GM19043 (cell line): ENCODE measurements at regions not wholly inside any gene's neighbourhood (a gene's known extent, or its start where the extent isn't known, plus 50 kb on each side); places are given as distances from the start of the nearest gene placed in this dataset.
"Not testable (repeated sequence)": the region's sequence is repeated elsewhere in the genome, so short reads cannot be mapped to it uniquely, and the experiment has no call there.

ENCODE experiments used
- ATAC-seq: cut with Tn5 transposase; IDR thresholded peaks from one replicate; pipeline ENCODE4 v1.9.1; 2021; ENCODE audit warnings: low read depth; ENCODE audit not compliant: unreplicated experiment

DNA sequence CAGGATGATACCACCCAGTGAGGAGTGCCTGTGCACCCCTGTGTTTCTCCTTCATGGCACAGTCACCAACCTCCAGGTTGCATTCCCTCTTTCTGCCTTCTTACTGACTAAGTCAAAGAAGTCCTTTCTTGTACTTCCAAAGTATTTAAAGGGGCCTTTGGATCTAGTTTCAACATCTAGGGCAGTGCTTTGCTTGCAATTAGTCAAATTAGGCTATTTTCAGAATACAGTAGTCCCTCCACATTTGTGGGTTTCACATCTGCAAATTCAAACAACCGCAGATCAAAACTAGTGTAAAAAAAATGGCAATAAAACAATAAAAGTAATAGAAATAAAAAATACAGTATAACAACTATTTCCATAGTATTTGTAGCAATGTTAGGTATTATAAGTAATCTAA is 333.9 kb upstream of the SEMA6A start:
- ATAC-seq = peak; percentile 70

DNA sequence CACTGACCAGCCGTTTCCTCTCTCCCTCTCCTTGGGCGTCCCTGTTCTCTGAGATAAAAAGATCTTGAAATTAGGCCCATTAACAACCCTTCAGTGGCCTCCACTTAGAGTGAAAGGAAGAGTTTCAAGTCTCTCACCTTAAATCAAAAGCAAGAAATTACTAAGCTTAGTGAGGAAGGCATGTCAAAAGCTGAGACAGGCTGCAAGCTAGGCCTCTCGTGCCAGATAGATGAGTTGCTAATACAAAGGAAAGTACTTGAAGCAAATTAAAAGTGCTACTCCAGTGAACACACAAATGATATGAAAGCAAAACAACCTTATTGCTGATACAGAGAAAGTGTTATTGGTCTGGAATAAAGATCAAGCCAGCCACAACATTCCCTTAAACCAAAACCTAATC is 331.3 kb upstream of the SEMA6A start:
- no peak for ATAC-seq

DNA sequence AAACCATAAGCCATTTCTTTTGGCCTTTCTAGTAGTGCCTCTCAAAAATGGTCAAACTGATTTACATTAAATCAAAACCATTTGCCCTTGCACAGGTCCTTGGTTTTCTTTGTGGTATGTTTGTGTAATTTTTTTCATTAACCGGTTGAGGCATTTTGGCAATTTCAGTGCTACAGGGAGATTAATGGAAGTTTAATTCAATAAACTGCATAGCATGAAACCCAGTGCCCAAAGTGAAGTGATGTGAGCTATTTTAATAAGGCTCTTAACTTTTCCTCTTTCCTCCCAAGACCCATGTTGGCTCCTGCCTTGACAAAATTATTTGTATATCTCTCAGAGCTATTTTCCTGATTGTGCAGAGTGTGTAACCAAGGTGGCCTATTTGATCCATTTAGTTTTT is 326.2 kb upstream of the SEMA6A start:
- no peak for ATAC-seq

GRCh38 chr5:116898917-116899316 is 324.3 kb upstream of the SEMA6A start:
- no peak for ATAC-seq

- no peak for ATAC-seq
These were observed 322.7 kb upstream of the SEMA6A start for GRCh38 chr5:116897291-116897690.

DNA sequence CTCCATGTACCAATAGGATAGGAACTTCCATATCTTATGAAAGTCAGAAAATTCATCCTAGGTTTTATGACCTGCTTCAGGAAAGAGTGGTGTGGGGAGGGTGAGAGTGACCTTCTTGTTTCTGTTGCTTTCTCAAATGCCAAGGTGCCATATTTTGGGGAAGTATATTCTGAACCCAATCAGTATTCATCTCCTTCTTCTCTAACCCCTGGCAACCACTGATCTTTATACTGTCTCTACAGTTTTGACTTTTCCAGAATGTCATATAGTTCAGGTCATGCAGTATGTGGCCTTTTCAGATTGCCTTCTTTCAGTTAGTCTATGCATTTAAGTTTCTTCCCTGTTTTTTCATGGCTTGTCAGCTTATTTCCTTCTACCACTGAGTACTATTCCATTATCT is 321.4 kb upstream of the SEMA6A start:
- ATAC-seq = no peak

- ATAC-seq = no peak
These were observed 318.4 kb upstream of the SEMA6A start for GRCh38 chr5:116892993-116893392.

DNA sequence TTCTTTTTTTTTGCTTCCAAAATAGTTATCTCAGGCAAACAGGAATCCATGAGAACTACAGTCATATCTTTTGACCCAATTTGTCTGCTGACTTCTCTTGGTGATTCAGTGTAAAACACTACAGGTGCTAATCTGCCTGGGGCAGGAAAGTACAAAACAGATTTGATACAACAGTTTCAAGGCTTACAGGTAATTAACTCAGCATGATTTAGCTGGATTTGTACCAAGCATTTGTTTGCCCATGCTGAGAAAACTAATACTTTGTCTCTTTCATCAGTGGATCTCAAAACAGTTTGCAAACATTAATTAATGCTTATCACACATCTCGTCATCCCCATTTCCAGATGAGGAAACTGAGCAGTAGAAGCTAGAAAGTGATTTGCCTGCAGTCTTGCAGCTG is 312.5 kb upstream of the SEMA6A start:
- ATAC-seq = no peak

- peak; percentile 64 for ATAC-seq
These were observed 311.2 kb upstream of the SEMA6A start for GRCh38 chr5:116885825-116886224.

- ATAC-seq = no peak
These were observed 309.3 kb upstream of the SEMA6A start for GRCh38 chr5:116883875-116884274.

DNA sequence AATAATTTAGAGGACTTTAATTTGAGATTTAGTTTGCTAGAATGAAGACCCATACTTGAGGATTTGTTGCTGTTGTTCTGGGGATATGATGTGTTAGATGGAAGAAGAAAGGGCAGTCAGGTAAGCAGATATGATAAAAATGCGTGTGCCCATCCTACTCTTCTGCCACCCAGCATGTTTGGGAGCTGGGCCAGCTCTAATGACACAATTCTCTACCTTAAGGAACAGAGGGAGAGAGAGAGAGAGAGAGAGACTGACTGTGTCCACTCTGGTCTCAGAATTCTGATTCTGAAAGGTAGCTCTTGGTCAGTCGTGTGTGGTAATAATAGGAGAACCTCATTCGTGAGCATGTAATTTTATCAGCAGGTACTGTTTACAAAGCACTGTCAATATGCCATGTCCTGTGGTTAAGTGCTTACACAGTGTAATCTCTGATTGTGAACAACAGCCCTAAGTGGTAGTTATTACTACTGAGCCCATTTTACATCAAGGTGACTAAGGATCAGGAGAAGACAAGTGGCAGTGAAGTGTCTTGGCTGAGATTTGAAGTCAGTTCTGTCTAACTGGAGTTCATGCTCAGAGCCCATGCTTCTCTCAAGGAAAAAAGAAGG is 307.4 kb upstream of the SEMA6A start:
- ATAC-seq = no peak

DNA sequence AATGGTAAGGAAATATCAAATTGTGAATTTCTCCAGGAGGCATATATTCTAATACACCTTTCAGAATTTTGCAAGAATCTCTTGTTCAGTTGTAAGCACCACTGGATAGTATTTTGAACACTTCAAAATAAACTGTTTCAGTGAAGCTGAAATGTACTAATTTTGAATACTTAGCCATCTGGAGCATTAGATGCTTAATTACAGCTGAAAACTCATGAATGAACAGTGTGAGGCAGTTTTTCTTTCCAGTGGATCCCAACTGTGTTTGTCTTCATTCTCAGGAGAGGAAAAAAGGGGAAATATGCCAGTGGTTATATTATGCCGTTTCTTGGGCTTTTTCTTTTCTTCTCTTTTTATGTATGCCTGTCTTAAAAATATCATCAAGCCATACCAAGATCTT is 306.0 kb upstream of the SEMA6A start:
- no peak for ATAC-seq

- ATAC-seq = peak; percentile 48
These were observed 305.5 kb upstream of the SEMA6A start for GRCh38 chr5:116880150-116880549.

DNA sequence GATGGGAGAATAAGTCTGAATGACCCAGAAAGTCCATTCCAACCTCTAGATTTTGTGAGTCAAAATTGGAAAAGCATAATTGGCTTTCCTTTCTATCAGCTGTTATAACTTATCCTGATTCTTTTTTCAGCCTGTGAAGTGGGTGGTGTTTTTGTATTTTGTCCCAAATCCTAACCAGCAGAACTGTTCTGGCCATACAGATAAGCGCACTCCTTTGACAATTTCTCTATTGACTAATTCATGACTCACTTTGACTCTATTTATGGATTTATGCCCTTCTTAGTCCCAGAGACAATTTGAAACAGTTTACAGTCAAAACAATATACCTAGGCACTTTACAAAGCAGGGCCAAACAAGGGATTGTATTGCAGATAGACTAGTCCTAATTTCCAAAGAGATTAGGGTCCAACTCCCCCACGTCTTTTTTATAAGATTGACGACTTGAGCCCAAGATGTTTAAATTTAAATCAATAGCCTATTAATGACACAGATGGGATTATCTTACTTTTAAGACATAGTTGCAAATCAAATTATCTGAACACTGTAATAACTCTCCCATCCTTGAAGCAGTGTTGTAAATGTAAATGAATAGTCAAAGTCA is 301.7 kb upstream of the SEMA6A start:
- no peak for ATAC-seq

GRCh38 chr5:116872986-116873385 is 298.4 kb upstream of the SEMA6A start:
- ATAC-seq = no peak

DNA sequence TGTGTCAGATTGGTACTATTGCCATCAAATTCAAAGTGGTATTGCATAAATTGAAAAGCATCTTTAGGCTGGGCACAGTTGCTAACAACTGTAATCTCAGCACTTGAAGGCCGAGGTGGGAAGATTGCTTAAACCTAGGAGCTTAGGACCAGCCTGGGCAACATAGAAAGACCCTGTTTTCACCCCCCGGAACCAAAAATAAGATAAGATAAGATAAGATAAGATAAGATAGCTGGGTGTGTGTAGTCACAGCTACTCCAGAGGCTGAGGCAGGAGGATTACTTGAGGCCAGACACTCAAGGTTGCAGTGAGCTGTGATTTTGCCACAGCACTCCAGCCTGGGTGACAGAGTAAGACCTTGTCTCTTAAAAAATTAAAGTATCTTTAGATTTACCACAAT is 297.9 kb upstream of the SEMA6A start:
- ATAC-seq = no peak

- ATAC-seq = not testable (repeated sequence)
These were observed 293.2 kb upstream of the SEMA6A start for GRCh38 chr5:116867825-116868224.

DNA sequence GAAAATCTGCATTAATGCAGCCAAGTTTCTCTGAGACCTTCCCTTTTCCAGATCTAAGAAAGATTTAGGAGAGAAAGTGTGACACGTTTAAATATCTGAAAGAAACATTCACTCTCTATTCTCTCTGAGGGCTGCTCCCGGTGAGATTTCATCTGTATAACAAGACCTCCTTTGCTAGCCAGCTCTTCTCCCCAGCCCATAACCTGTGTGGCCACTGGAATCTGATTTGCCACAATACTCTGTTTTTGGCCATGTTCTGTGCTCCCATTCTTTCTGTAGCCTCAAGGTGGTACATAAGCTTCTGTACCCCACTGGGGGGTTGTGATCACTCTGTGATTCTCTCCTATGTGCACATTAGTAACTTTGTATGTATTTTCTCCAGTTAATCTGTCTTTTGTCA is 291.0 kb upstream of the SEMA6A start:
- no peak for ATAC-seq

- no peak for ATAC-seq
These were observed 290.2 kb upstream of the SEMA6A start for GRCh38 chr5:116864838-116865190.

- ATAC-seq = no peak
These were observed 289.7 kb upstream of the SEMA6A start for GRCh38 chr5:116864157-116864837.

GRCh38 chr5:116862632-116863455 is 288.2 kb upstream of the SEMA6A start:
- no peak for ATAC-seq
